DND-41 (cell line): ENCODE measurements at regions not wholly inside any gene's neighbourhood (a gene's known extent, or its start where the extent isn't known, plus 50 kb on each side); places are given as distances from the start of the nearest gene placed in this dataset.

Experiments used
- ATAC-seq: fragments of 200-7000 bp; cut with Tn5 transposase; 3 replicates; pipeline ENCODE4 v1.9.1; 2021; ENCODE audit warnings: low read depth; ENCODE audit not compliant: insufficient read depth
- DNase-seq: peaks from one replicate; pipeline ENCODE4 v3.0.0-alpha.2; 2020
- H2AFZ ChIP-seq: 2 replicates; pipeline ENCODE4 v1.6.0; 2012; ENCODE audit warnings: low read depth, low read length
- H3K27ac ChIP-seq: 2 replicates; pipeline ENCODE4 v1.5.1; 2012; ENCODE audit warnings: low read length, inconsistent platforms
- H3K27me3 ChIP-seq: fragments of 200-600 bp; sonication (generic); 2 replicates; pipeline ENCODE4 v1.6.0; 2012; ENCODE audit warnings: low read length, mild to moderate bottlenecking, inconsistent platforms; ENCODE audit not compliant: insufficient read depth, poor library complexity
- H3K36me3 ChIP-seq: 2 replicates; pipeline ENCODE4 v1.5.1; 2012; ENCODE audit warnings: low read length, inconsistent platforms; ENCODE audit not compliant: insufficient read depth
- H3K4me1 ChIP-seq: 2 replicates; pipeline ENCODE4 v1.5.1; 2012; ENCODE audit warnings: mild to moderate bottlenecking, low read length; ENCODE audit not compliant: insufficient read depth
- H3K4me2 ChIP-seq: 2 replicates; pipeline ENCODE4 v1.6.0; 2012; ENCODE audit warnings: mild to moderate bottlenecking, moderate library complexity, low read length, inconsistent platforms; ENCODE audit not compliant: insufficient read depth
- H3K4me3 ChIP-seq, 2 experiments: fragments of 200-600 bp in 1 of 2; shearing (Covaris generic) in 1 of 2; 2 replicates each; pipeline ENCODE4 v1.5.1; 2012 to 2016; ENCODE audit warnings: inconsistent platforms in 2 of 2, low read length in 2 of 2, mild to moderate bottlenecking in 2 of 2, low read depth in 1 of 2, moderate library complexity in 1 of 2
- H3K79me2 ChIP-seq: 2 replicates; pipeline ENCODE4 v1.6.0; 2012; ENCODE audit warnings: low read length, inconsistent platforms; ENCODE audit not compliant: insufficient read depth
- H3K9ac ChIP-seq: 2 replicates; pipeline ENCODE4 v1.6.0; 2012; ENCODE audit warnings: low read depth, mild to moderate bottlenecking, inconsistent platforms, low read length, moderate library complexity
- H3K9me3 ChIP-seq: 2 replicates; pipeline ENCODE4 v1.5.1; 2012; ENCODE audit warnings: low read length, moderate library complexity, mild to moderate bottlenecking, inconsistent platforms; ENCODE audit not compliant: insufficient read depth, severe bottlenecking
- H4K20me1 ChIP-seq: 2 replicates; pipeline ENCODE4 v1.6.0; 2012; ENCODE audit warnings: low read length; ENCODE audit not compliant: insufficient read depth
- CTCF ChIP-seq: IDR thresholded peaks from 2 replicates; pipeline ENCODE4 v1.5.1; 2012; ENCODE audit warnings: borderline replicate concordance, low read length, moderate library complexity, mild to moderate bottlenecking; ENCODE audit not compliant: poor library complexity, severe bottlenecking; ENCODE audit errors: extremely low read depth
- EZH2 ChIP-seq: IDR thresholded peaks from 3 replicates; pipeline ENCODE4 v1.6.1; 2012; ENCODE audit warnings: borderline replicate concordance, low read depth, mild to moderate bottlenecking, moderate library complexity, low read length, inconsistent platforms; ENCODE audit not compliant: severe bottlenecking

GRCh38 chr12:78530100-78530765, 334.3 kb upstream of the SYT1 start:
- Histone ChIP-seq H3K79me2 (no peaks in the 10 kb centered on the region), H3K36me3 (no peaks in the 10 kb centered on the region), H3K27me3 (no peaks in the 10 kb centered on the region), H3K4me1 (no peaks in the 10 kb centered on the region), H2AFZ (no peak overlapping the region), H3K27ac (no peak overlapping the region), H3K4me3 (no peak overlapping the region), H3K4me2 (no peak overlapping the region), H3K9ac (no peak overlapping the region), H3K9me3 (no peaks in the 10 kb centered on the region), H4K20me1 (no peaks in the 10 kb centered on the region)
- TF ChIP-seq CTCF = no peak
- TF ChIP-seq EZH2 = no peak
- ATAC-seq (no peak), DNase-seq (no peak)

- H3K36me3 ChIP-seq = no peaks in the 10 kb centered on the region
- no peaks in the 10 kb centered on the region for H3K4me1 ChIP-seq
These were observed 332.6 kb upstream of the SYT1 start for GRCh38 chr12:78531831-78532458.

GRCh38 chr12:78534311-78534710, 330.3 kb upstream of the SYT1 start:
- H3K4me2 ChIP-seq = no peak overlapping the region
- no peaks in the 10 kb centered on the region for H4K20me1 ChIP-seq

More at GRCh38 chr12:78531831-78532458, 332.6 kb upstream of the SYT1 start:
- Histone ChIP-seq H3K27ac (no peak overlapping the region), H3K4me2 (no peak overlapping the region), H3K9ac (no peak overlapping the region), H3K9me3 (no peaks in the 10 kb centered on the region), H4K20me1 (no peaks in the 10 kb centered on the region), H3K79me2 (no peaks in the 10 kb centered on the region), H3K4me3 (no peak overlapping the region), H3K27me3 (no peaks in the 10 kb centered on the region), H2AFZ (no peak overlapping the region)
- DNase-seq = no peak
- TF ChIP-seq EZH2 (no peak), CTCF (no peak)
- ATAC-seq = no peak

More at GRCh38 chr12:78534311-78534710, 330.3 kb upstream of the SYT1 start:
- H3K9ac ChIP-seq = no peak overlapping the region
- no peak overlapping the region for H3K27ac ChIP-seq
- no peaks in the 10 kb centered on the region for H3K27me3 ChIP-seq
- no peaks in the 10 kb centered on the region for H3K36me3 ChIP-seq
- no peaks in the 10 kb centered on the region for H3K4me1 ChIP-seq
- H2AFZ ChIP-seq = no peak overlapping the region
- DNase-seq (no peak), ATAC-seq (no peak)
- TF ChIP-seq EZH2 (no peak), CTCF (no peak)
- H3K9me3 ChIP-seq = no peaks in the 10 kb centered on the region
- no peak overlapping the region for H3K4me3 ChIP-seq
- no peaks in the 10 kb centered on the region for H3K79me2 ChIP-seq
